ENCODE measurements at regions not wholly inside any gene's neighbourhood (a gene's known extent, or its start where the extent isn't known, plus 50 kb on each side); places are given as distances from the start of the nearest gene placed in this dataset.

DNA sequence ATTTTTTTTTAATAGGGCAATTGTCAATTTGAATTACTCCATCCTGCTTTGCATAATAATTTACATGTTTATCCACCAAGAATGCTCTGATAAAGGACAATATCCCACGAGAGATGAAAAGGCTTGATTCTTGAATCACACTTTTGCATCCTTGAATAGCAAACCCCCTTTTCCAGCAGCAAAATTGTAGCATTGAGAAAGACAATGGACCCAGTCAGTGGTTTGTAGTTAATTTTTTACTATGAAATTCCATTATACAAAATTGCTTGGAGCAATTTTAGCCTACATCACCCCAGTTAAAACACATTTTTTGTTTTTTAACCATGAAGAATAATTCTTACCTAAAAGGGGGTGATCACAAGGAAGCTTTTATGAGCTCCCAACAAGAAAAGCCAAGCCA is 255.1 kb downstream of the RND3 start:
- ATAC-seq (replicated peaks; ENCODE audit: extremely low read depth, poor library complexity, severe bottlenecking) (no peak), DNase-seq (ENCODE audit: low spot score in 2 of 2) (no peak)
- Mint-ChIP-seq H3K27me3 (no peaks in the 10 kb centered on the region), H3K27ac (ENCODE audit: low read depth) (no peak overlapping the region), H3K4me1 (no peaks in the 10 kb centered on the region), H3K4me3 (no peak overlapping the region), H3K36me3 (ENCODE audit: insufficient read depth) (no peaks in the 10 kb centered on the region), H3K9me3 (peaks cover 12% of the 10 kb centered on the region)

DNA sequence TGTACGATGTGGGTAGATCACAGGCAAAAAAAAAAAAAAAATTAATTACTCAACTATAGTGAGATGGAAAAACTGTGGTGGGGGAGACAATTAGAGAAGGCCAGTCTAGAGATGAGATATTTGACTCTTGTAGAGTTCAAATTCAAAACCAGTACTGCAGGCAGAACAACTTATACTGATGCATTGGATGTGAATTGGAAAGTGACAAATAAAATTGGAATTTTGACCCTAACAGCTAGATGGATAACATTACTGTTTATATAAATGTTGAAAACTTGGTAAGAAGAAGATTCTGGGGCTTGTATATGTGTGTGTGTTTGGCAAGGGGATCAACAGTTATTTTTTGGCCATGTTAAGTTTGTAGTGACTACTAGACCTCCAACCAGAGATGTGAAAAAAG is 256.9 kb downstream of the RND3 start:
- Mint-ChIP-seq H3K4me1 (no peaks in the 10 kb centered on the region), H3K4me3 (no peak overlapping the region), H3K36me3 (ENCODE audit: insufficient read depth) (no peaks in the 10 kb centered on the region), H3K9me3 (peaks cover 12% of the 10 kb centered on the region), H3K27me3 (no peaks in the 10 kb centered on the region), H3K27ac (ENCODE audit: low read depth) (no peak overlapping the region)
- no peak for DNase-seq (ENCODE audit: low spot score in 2 of 2)
- no peak for ATAC-seq (replicated peaks; ENCODE audit: extremely low read depth, poor library complexity, severe bottlenecking)

- H3K4me1 Mint-ChIP-seq: no peaks in the 10 kb centered on the region
- H3K9me3 Mint-ChIP-seq: peaks cover 12% of the 10 kb centered on the region
- H3K4me3 Mint-ChIP-seq: no peak overlapping the region
- no peak overlapping the region for H3K27ac Mint-ChIP-seq (ENCODE audit: low read depth)
- no peaks in the 10 kb centered on the region for H3K27me3 Mint-ChIP-seq
- DNase-seq (ENCODE audit: low spot score in 2 of 2) (no peak), ATAC-seq (replicated peaks; ENCODE audit: extremely low read depth, poor library complexity, severe bottlenecking) (no peak)
- H3K36me3 Mint-ChIP-seq (ENCODE audit: insufficient read depth): no peaks in the 10 kb centered on the region
Observed at GRCh38 chr2:150230004-150230403, 257.5 kb downstream of the RND3 start.

DNA sequence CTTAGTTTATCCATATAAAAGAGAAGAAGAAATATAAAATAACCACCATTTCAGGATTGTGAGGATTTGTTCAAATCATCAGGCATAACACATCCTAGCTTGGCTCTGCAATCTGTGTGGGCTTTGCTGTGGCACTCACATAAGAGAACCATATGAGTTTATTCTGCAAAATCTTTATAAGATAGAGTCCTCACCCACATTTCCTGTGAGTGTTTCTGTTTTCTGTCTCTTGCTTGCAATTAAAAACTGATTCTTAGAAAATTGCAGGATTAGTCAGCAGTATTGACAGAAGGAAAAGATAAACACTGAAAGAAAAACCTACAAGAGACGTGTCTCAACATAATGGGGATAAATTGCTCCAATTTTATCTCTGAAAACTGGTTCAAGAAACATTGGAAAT is 258.5 kb downstream of the RND3 start:
- Mint-ChIP-seq H3K9me3 (peaks cover 12% of the 10 kb centered on the region), H3K4me3 (no peak overlapping the region), H3K27ac (ENCODE audit: low read depth) (no peak overlapping the region), H3K36me3 (ENCODE audit: insufficient read depth) (no peaks in the 10 kb centered on the region), H3K27me3 (no peaks in the 10 kb centered on the region), H3K4me1 (no peaks in the 10 kb centered on the region)
- DNase-seq (ENCODE audit: low spot score in 2 of 2) (no peak), ATAC-seq (replicated peaks; ENCODE audit: extremely low read depth, poor library complexity, severe bottlenecking) (no peak)

- Mint-ChIP-seq H3K9me3 (no peaks in the 10 kb centered on the region), H3K36me3 (ENCODE audit: insufficient read depth) (no peaks in the 10 kb centered on the region), H3K4me3 (no peak overlapping the region), H3K4me1 (no peaks in the 10 kb centered on the region), H3K27me3 (no peaks in the 10 kb centered on the region), H3K27ac (ENCODE audit: low read depth) (no peak overlapping the region)
- ATAC-seq (replicated peaks; ENCODE audit: extremely low read depth, poor library complexity, severe bottlenecking) (no peak), DNase-seq (ENCODE audit: low spot score in 2 of 2) (no peak)
Observed at GRCh38 chr2:150225030-150225429, 262.4 kb downstream of the RND3 start.

DNA sequence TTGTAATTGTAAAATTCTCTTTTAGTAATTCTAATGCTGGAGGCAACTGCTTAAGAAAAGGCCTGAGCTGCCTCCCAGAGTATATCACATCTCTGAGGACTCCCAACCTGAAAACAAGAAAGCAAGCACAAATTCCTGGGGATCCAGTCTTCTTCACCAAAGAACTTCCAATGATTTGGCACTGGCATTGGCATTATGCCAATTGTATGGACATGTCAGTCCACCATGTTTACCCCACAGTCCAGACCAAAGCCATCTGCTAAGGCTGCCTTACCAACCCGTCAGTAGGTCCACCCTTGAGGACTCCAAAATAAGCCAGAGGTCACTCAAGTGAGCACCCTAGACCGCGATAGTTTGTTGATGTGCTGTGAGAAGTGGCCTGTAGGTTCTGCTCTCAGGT is 263.1 kb downstream of the RND3 start:
- H3K36me3 Mint-ChIP-seq (ENCODE audit: insufficient read depth): no peaks in the 10 kb centered on the region
- DNase-seq (ENCODE audit: low spot score in 2 of 2) (no peak), ATAC-seq (replicated peaks; ENCODE audit: extremely low read depth, poor library complexity, severe bottlenecking) (no peak)
- H3K27ac Mint-ChIP-seq (ENCODE audit: low read depth): no peak overlapping the region
- H3K4me1 Mint-ChIP-seq: no peaks in the 10 kb centered on the region
- no peaks in the 10 kb centered on the region for H3K9me3 Mint-ChIP-seq
- H3K4me3 Mint-ChIP-seq: no peak overlapping the region
- no peaks in the 10 kb centered on the region for H3K27me3 Mint-ChIP-seq

DNA sequence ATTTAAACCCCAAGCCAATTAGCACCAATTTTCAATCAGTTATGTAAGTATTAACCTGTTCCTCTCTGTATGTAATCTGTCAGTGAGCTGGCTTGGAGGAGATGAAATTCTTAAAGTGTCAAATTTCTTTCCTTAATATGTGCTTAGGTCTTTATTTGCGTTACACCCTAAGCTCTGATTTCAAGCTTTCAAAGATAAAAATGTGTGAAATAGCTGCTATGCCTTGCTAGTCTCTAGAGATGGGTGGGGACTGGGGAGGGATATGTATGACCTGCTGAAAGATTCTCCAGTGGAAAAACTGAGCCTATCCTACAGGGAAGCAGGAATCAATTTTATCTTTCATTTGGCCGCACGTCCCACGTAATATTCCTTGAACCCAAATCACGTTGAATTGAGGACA is 264.5 kb downstream of the RND3 start:
- Mint-ChIP-seq H3K36me3 (ENCODE audit: insufficient read depth) (no peaks in the 10 kb centered on the region), H3K27ac (ENCODE audit: low read depth) (no peak overlapping the region), H3K4me3 (no peak overlapping the region), H3K27me3 (no peaks in the 10 kb centered on the region), H3K4me1 (no peaks in the 10 kb centered on the region), H3K9me3 (no peaks in the 10 kb centered on the region)
- ATAC-seq (replicated peaks; ENCODE audit: extremely low read depth, poor library complexity, severe bottlenecking): no peak
- no peak for DNase-seq (ENCODE audit: low spot score in 2 of 2)

- DNase-seq (ENCODE audit: low spot score in 2 of 2): no peak
- Mint-ChIP-seq H3K4me1 (no peaks in the 10 kb centered on the region), H3K4me3 (no peak overlapping the region), H3K27me3 (no peaks in the 10 kb centered on the region), H3K36me3 (ENCODE audit: insufficient read depth) (no peaks in the 10 kb centered on the region), H3K9me3 (no peaks in the 10 kb centered on the region), H3K27ac (ENCODE audit: low read depth) (no peak overlapping the region)
- no peak for ATAC-seq (replicated peaks; ENCODE audit: extremely low read depth, poor library complexity, severe bottlenecking)
Observed at GRCh38 chr2:150222379-150222778, 265.1 kb downstream of the RND3 start.

- Mint-ChIP-seq H3K36me3 (ENCODE audit: insufficient read depth) (no peaks in the 10 kb centered on the region), H3K27ac (ENCODE audit: low read depth) (no peak overlapping the region), H3K9me3 (no peaks in the 10 kb centered on the region), H3K27me3 (no peaks in the 10 kb centered on the region), H3K4me3 (no peak overlapping the region), H3K4me1 (no peaks in the 10 kb centered on the region)
- ATAC-seq (replicated peaks; ENCODE audit: extremely low read depth, poor library complexity, severe bottlenecking) (no peak), DNase-seq (ENCODE audit: low spot score in 2 of 2) (no peak)
Observed at GRCh38 chr2:150219861-150220260, 267.6 kb downstream of the RND3 start.

DNA sequence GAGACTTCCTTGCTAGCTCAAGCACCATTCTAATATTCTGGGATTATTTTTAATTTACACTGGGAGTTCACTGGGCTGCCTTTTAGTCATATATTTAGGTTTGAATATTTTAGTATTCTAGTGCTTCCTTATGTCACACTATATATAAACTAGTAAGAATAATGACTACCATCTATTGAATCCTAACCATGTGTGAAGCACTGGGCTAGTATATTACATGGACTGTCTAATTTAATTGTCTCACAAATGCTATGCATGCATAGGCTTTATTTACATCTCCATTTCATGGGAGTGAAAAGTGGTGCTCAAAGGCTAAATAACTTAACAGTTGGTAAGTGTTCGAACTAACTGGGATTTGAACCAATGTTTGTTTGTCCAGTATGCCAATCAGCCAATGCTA is 272.4 kb downstream of the RND3 start:
- H3K4me3 Mint-ChIP-seq: no peak overlapping the region
- no peaks in the 10 kb centered on the region for H3K9me3 Mint-ChIP-seq
- no peaks in the 10 kb centered on the region for H3K27me3 Mint-ChIP-seq
- ATAC-seq (replicated peaks; ENCODE audit: extremely low read depth, poor library complexity, severe bottlenecking) (no peak), DNase-seq (ENCODE audit: low spot score in 2 of 2) (no peak)
- no peaks in the 10 kb centered on the region for H3K4me1 Mint-ChIP-seq
- H3K27ac Mint-ChIP-seq (ENCODE audit: low read depth): no peak overlapping the region
- H3K36me3 Mint-ChIP-seq (ENCODE audit: insufficient read depth): no peaks in the 10 kb centered on the region

- Mint-ChIP-seq H3K36me3 (ENCODE audit: insufficient read depth) (no peaks in the 10 kb centered on the region), H3K4me3 (no peak overlapping the region), H3K4me1 (no peaks in the 10 kb centered on the region), H3K27me3 (no peaks in the 10 kb centered on the region), H3K27ac (ENCODE audit: low read depth) (no peak overlapping the region), H3K9me3 (no peaks in the 10 kb centered on the region)
- no peak for ATAC-seq (replicated peaks; ENCODE audit: extremely low read depth, poor library complexity, severe bottlenecking)
- DNase-seq (ENCODE audit: low spot score in 2 of 2): no peak
Observed at GRCh38 chr2:150214626-150215025, 272.8 kb downstream of the RND3 start.

DNA sequence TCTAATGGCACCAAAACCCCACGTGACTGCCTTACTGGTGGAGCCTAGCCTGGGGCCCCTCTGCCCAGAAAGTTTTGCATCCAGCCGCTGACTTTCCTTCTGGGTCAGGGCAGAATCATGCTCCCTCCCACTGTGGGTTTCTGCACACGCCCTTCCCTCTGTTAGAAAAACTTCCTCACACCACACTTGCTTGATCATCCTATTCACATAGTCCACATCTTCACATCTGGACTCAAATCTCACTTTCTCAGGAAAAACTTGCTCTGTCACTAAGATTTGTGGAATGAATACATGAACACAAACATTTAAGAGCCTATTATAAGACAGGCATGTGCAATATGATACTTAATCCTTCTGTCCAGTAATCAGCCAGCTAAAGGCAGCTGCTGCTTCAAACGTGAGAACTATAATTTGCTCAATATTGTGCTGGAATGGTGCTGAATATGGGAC is 274.7 kb downstream of the RND3 start:
- DNase-seq (ENCODE audit: low spot score in 2 of 2): no peak
- Mint-ChIP-seq H3K27ac (ENCODE audit: low read depth) (no peak overlapping the region), H3K4me3 (no peak overlapping the region), H3K9me3 (peaks cover 6% of the 10 kb centered on the region), H3K36me3 (ENCODE audit: insufficient read depth) (no peaks in the 10 kb centered on the region), H3K27me3 (no peaks in the 10 kb centered on the region), H3K4me1 (no peaks in the 10 kb centered on the region)
- ATAC-seq (replicated peaks; ENCODE audit: extremely low read depth, poor library complexity, severe bottlenecking): no peak

- no peak for DNase-seq (ENCODE audit: low spot score in 2 of 2)
- Mint-ChIP-seq H3K4me1 (no peaks in the 10 kb centered on the region), H3K36me3 (ENCODE audit: insufficient read depth) (no peaks in the 10 kb centered on the region), H3K9me3 (peaks cover 6% of the 10 kb centered on the region), H3K27me3 (no peaks in the 10 kb centered on the region), H3K27ac (ENCODE audit: low read depth) (no peak overlapping the region), H3K4me3 (no peak overlapping the region)
- ATAC-seq (replicated peaks; ENCODE audit: extremely low read depth, poor library complexity, severe bottlenecking): no peak
Observed at GRCh38 chr2:150211164-150211631, 276.3 kb downstream of the RND3 start.

- H3K4me3 Mint-ChIP-seq: no peak overlapping the region
- no peak for ATAC-seq (replicated peaks; ENCODE audit: extremely low read depth, poor library complexity, severe bottlenecking)
- peaks cover 6% of the 10 kb centered on the region for H3K9me3 Mint-ChIP-seq
- H3K27ac Mint-ChIP-seq (ENCODE audit: low read depth): no peak overlapping the region
- DNase-seq (ENCODE audit: low spot score in 2 of 2): no peak
- no peaks in the 10 kb centered on the region for H3K4me1 Mint-ChIP-seq
- H3K36me3 Mint-ChIP-seq (ENCODE audit: insufficient read depth): no peaks in the 10 kb centered on the region
- no peaks in the 10 kb centered on the region for H3K27me3 Mint-ChIP-seq
Observed at GRCh38 chr2:150209746-150210145, 277.7 kb downstream of the RND3 start.
